Right renal cortex interstitium (tissue), 3 donors: ENCODE measurements at regions not wholly inside any gene's neighbourhood (a gene's known extent, or its start where the extent isn't known, plus 50 kb on each side); places are given as distances from the start of the nearest gene placed in this dataset.

ENCODE experiments used
- DNase-seq, 3 donors: peaks; one replicate each; pipeline ENCODE4 v3.0.0-alpha.2; 2013; ENCODE audit warnings: low read depth in 3 of 3, low spot score in 2 of 3

DNA sequence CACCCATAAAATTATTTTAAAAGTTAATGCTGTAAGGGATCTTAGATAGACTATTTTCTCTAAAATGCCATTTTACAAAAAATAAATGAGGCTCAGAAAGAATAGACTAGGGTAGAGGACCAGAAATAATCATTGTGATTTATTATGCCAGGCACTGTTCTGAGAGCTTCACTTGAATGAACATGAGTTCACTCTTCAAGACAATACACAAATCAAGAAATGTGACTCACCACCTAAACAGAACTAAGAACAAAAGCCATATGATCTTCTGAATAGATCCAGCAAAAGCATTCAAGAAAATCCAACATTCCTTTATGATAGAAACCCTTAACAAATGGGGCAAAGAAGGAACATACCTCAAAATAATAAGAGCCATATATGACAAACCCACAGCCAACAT, 582.0 kb downstream of the PKHD1 start:
- DNase-seq = no peak

DNA sequence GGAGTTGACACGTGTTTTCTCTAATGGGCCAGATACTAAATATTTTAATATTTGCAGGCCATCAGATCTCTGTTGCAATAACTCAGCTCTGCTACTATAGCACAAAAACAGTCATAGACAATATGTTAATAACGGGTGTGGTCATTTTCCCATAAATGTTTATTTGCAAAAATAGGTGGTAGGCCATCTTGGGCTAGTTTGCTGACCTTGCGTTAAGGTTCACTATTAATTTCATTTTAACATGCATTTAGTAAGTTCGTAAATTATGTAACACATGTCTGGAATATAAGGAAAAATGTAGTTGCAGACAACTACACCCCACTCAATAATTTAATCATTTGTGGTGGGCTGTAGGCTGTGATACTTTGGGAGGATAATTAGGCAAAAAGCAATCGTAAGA, 577.8 kb downstream of the PKHD1 start:
- no peak for DNase-seq

- DNase-seq = no peak
Measured at GRCh38 chr6:51511081-51511480, 576.3 kb downstream of the PKHD1 start.

GRCh38 chr6:51513891-51514747, 573.3 kb downstream of the PKHD1 start:
- DNase-seq = peak in 1 of 3 donors; percentile 19

DNA sequence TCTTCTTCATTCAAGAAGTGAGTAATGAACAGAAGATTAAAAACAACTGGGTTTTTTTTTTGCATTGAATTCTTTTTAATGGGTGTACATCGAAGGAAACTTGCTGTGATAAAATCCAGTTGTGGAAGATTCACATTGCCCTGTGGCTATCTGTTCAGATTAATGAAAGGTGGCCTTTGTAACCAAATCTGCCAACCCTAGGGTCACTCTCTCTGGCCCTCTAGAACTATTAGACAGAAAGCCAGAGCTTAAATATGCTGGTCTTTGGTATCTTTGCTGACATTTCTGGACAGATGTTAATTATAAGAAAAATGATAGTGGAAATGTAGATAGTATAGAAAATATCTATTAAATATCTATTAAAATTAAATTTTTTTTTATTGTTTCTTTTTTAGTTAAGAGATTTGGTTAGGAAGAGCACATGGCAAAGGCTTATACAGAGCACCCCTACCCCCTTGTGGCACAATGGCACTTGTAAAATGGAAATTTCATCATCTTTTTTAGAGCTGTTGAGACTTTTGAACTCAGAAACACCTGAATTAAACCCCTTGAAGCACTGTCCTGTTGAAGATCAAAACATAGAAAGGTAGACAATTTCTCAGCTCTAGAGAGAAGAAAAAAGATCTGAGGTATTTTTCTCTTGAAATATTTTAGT, 572.5 kb downstream of the PKHD1 start:
- no peak for DNase-seq

GRCh38 chr6:51526049-51526448, 561.4 kb downstream of the PKHD1 start:
- DNase-seq = no peak

DNA sequence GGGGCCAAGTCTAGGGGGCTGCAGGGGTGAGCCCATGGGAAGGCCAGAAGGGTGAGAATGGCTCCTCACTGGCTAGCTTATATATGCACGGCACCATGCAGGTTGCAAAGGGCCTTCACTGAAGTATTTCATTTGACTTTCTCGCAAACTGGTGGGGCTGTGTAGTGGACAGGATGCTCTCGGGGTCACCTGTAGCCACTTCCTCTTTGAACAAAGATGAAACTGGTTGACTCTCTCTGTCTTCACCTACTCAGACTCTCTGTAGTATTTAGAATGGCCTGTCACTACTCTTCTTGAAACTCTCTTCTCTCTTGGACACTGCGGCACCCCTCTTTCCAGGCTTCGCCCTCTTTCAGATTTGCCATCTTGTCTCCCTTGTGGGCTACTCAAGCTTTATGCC, 560.5 kb downstream of the PKHD1 start:
- no peak for DNase-seq

GRCh38 chr6:51528556-51528955, 558.9 kb downstream of the PKHD1 start:
- no peak for DNase-seq

GRCh38 chr6:51529240-51529639, 558.2 kb downstream of the PKHD1 start:
- DNase-seq = no peak

GRCh38 chr6:51531623-51532022, 555.8 kb downstream of the PKHD1 start:
- no peak for DNase-seq

GRCh38 chr6:51533962-51534361, 553.5 kb downstream of the PKHD1 start:
- DNase-seq = no peak

GRCh38 chr6:51535327-51535726, 552.1 kb downstream of the PKHD1 start:
- no peak for DNase-seq

- no peak for DNase-seq
Measured at GRCh38 chr6:51536728-51537127, 550.7 kb downstream of the PKHD1 start.

GRCh38 chr6:51541847-51542246, 545.6 kb downstream of the PKHD1 start:
- no peak for DNase-seq

DNA sequence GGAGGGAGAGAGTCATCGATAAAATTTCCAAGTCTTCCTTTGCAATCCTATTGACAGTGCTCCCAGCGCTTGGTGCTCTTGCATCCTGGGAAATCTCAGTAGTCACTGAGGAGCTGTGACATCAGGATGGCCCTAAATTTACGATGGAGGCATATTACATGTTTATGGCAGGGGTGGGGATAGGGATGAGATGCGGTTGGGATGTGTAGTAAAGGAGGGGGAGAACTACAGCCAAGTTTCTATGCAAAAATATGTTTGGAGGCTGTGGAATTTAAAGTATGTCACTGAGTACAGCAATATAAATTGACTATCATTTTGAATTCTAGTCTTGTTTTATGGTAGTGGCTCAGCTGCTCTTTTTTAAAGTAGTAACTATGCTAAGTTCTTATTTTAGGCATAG, 544.9 kb downstream of the PKHD1 start:
- no peak for DNase-seq

DNA sequence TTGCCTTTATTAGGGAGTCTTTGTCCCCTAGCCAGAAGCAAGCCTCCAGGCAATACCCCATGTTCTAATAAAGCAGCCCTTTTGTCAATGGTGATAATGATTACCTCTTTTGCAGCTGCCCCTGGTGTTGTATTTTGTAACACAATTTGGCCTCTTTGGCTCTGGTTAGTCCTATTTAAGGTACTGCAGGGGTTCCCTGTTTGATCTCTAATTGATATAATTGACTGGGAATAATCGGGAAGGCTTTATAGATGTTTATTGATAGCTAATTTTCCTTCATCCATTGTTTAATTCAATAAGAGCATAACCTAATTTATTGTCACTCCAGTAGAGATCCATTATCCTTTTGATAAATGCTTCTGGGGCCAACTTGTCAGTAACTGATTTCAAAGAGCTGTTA, 537.2 kb downstream of the PKHD1 start:
- no peak for DNase-seq

DNA sequence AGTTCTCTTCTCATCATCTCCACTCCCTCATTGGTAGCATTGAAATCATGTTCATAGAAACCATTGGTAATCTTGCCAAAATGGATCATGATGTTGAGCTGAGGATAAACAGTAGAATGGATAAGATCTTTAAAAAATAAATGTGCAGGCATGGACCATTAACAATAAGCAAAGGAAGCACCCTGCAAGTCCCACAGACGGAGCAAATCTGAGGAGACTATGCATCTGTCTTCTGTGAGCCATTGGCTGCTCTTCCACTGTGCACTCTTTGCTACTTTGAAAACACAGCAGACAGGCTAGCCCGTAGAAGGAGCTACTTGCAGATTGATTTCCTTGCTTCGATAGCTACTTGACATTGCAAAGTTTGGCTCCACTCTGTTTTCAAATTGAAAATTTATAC, 535.0 kb downstream of the PKHD1 start:
- no peak for DNase-seq

- DNase-seq = no peak
Measured at GRCh38 chr6:51553246-51554015, 534.0 kb downstream of the PKHD1 start.

DNA sequence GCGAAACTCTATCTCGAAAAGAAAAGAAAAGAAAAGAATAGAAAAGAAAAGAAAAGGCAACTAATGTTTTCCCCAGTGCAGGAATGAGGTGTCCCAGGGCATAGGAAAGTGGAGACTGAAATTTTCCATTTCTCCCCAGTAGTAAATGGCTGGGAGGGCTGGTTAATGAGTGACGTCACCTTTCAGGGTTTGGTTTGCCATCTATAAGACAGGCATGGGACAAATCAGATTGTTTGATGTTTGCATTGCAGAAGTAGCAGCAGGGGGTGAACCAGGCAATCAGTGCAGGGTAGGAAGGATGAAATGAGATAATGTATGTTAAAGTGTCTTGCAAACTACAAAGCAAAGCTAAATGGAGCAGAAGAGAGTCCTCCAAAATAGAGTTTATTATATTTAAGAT, 533.4 kb downstream of the PKHD1 start:
- no peak for DNase-seq

- DNase-seq = no peak
Measured at GRCh38 chr6:51559059-51559458, 528.4 kb downstream of the PKHD1 start.

- DNase-seq = no peak
Measured at GRCh38 chr6:51562198-51562597, 525.2 kb downstream of the PKHD1 start.
